A549 (cell line): ENCODE measurements at regions not wholly inside any gene's neighbourhood (a gene's known extent, or its start where the extent isn't known, plus 50 kb on each side); places are given as distances from the start of the nearest gene placed in this dataset.

Experiments
- FOXS1 ChIP-seq: fragments of 250-450 bp; sonication (Bioruptor Pico); IDR thresholded peaks from 2 replicates; pipeline ENCODE4 v1.5.0; 2020; ENCODE audit warnings: mild to moderate bottlenecking, moderate library complexity
- HOXA7 ChIP-seq: fragments of 250-450 bp; sonication (Bioruptor Pico); IDR thresholded peaks from 2 replicates; pipeline ENCODE4 v1.5.0; 2020; ENCODE audit warnings: mild to moderate bottlenecking, moderate library complexity
- TF ChIP-seq, protein P1 (sequence below): fragments of >200 bp; sonication (Bioruptor Twin); formaldehyde crosslinking; IDR thresholded peaks from 3 replicates; pipeline ENCODE4 v1.5.1; 2016

DNA sequence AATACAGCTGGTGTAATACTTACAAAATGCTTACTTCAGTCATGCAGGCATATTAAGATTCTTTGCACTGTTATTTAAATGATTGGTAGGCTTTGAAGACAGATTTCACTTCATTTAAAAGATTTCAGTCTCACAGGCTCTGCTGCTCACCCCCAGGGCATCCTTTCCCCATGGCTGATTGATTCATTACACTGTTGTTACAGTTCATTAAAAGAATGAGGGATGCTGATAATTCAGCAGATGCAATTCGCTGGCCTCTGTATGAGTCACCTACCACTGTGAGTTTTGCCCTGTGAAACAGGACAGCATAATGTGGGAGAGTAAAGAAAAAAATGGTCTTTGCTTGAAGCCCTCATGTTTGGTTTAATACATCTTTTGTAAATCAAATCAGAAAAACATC lies 246.9 kb downstream of the CYLC2 start:
- TF ChIP-seq, protein P1, sequence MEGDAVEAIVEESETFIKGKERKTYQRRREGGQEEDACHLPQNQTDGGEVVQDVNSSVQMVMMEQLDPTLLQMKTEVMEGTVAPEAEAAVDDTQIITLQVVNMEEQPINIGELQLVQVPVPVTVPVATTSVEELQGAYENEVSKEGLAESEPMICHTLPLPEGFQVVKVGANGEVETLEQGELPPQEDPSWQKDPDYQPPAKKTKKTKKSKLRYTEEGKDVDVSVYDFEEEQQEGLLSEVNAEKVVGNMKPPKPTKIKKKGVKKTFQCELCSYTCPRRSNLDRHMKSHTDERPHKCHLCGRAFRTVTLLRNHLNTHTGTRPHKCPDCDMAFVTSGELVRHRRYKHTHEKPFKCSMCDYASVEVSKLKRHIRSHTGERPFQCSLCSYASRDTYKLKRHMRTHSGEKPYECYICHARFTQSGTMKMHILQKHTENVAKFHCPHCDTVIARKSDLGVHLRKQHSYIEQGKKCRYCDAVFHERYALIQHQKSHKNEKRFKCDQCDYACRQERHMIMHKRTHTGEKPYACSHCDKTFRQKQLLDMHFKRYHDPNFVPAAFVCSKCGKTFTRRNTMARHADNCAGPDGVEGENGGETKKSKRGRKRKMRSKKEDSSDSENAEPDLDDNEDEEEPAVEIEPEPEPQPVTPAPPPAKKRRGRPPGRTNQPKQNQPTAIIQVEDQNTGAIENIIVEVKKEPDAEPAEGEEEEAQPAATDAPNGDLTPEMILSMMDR: no peak
- TF ChIP-seq FOXS1 (no peak), HOXA7 (no peak)
